H9 (cell line): ENCODE measurements at regions not wholly inside any gene's neighbourhood (a gene's known extent, or its start where the extent isn't known, plus 50 kb on each side); places are given as distances from the start of the nearest gene placed in this dataset.
A peak's percentile ranks its signal among the peaks of the same experiment; 100 is the strongest.

ENCODE experiments used
- DNase-seq: peaks from one replicate; pipeline ENCODE4 v3.0.0-alpha.2; 2017
- H2AFZ ChIP-seq: one replicate; pipeline ENCODE4 v1.6.1; 2013; ENCODE audit warnings: mild to moderate bottlenecking, low read length, control low read depth, moderate library complexity
- H2AK5ac ChIP-seq: 2 replicates; pipeline ENCODE4 v1.6.1; 2013; ENCODE audit warnings: low read length, control low read depth, mixed read lengths; ENCODE audit not compliant: insufficient read length
- H2BK120ac ChIP-seq: one replicate; pipeline ENCODE4 v1.6.1; 2013; ENCODE audit warnings: low read depth, mild to moderate bottlenecking, low read length, control low read depth, inconsistent platforms; ENCODE audit not compliant: poor library complexity, severe bottlenecking
- H2BK12ac ChIP-seq: 2 replicates; pipeline ENCODE4 v1.6.1; 2013; ENCODE audit warnings: low read length, control low read depth, mixed read lengths, low read depth; ENCODE audit not compliant: insufficient read length
- H2BK15ac ChIP-seq: 2 replicates; pipeline ENCODE4 v1.6.1; 2013; ENCODE audit warnings: low read depth, low read length, control low read depth
- H2BK20ac ChIP-seq: one replicate; pipeline ENCODE4 v1.6.1; 2013; ENCODE audit warnings: low read depth, mild to moderate bottlenecking, low read length, control low read depth, inconsistent platforms; ENCODE audit not compliant: poor library complexity, severe bottlenecking
- H2BK5ac ChIP-seq: 2 replicates; pipeline ENCODE4 v1.6.1; 2013; ENCODE audit warnings: low read length, control low read depth, mixed read lengths; ENCODE audit not compliant: insufficient read length
- H3K14ac ChIP-seq: 2 replicates; pipeline ENCODE4 v1.6.1; 2013; ENCODE audit warnings: low read length, control low read depth; ENCODE audit not compliant: insufficient read depth
- H3K18ac ChIP-seq: 2 replicates; pipeline ENCODE4 v1.6.1; 2013; ENCODE audit warnings: low read depth, mild to moderate bottlenecking, mixed read lengths, low read length, control low read depth; ENCODE audit not compliant: insufficient read length
- H3K23ac ChIP-seq: 2 replicates; pipeline ENCODE4 v1.6.1; 2013; ENCODE audit warnings: low read length, control low read depth, mixed read lengths, low read depth; ENCODE audit not compliant: insufficient read length
- H3K23me2 ChIP-seq: 2 replicates; pipeline ENCODE4 v1.6.1; 2013; ENCODE audit warnings: low read depth, mild to moderate bottlenecking, mixed read lengths, low read length, control low read depth; ENCODE audit not compliant: insufficient read length, poor library complexity, severe bottlenecking
- H3K27ac ChIP-seq: 2 replicates; pipeline ENCODE4 v1.5.1; 2013; ENCODE audit warnings: low read length, control low read depth, mixed read lengths, low read depth; ENCODE audit not compliant: insufficient read length
- H3K27me3 ChIP-seq: 2 replicates; pipeline ENCODE4 v1.6.1; 2013; ENCODE audit warnings: low read length, control low read depth, inconsistent platforms; ENCODE audit not compliant: insufficient read depth
- H3K4ac ChIP-seq: 2 replicates; pipeline ENCODE4 v1.6.1; 2013; ENCODE audit warnings: low read depth, mild to moderate bottlenecking, control low read depth, inconsistent platforms, low read length, moderate library complexity
- H3K4me1 ChIP-seq: 2 replicates; pipeline ENCODE4 v1.6.1; 2013; ENCODE audit warnings: low read length, control low read depth, inconsistent platforms; ENCODE audit not compliant: insufficient read depth
- H3K4me2 ChIP-seq: 2 replicates; pipeline ENCODE4 v1.6.1; 2013; ENCODE audit warnings: low read length, control low read depth, mixed read lengths; ENCODE audit not compliant: insufficient read length, insufficient read depth
- H3K56ac ChIP-seq: 2 replicates; pipeline ENCODE4 v1.6.1; 2013; ENCODE audit warnings: low read depth, mild to moderate bottlenecking, mixed read lengths, low read length, control low read depth; ENCODE audit not compliant: insufficient read length
- H3K79me1 ChIP-seq: 2 replicates; pipeline ENCODE4 v1.6.1; 2013; ENCODE audit warnings: low read depth, mild to moderate bottlenecking, moderate library complexity, low read length, control low read depth, inconsistent platforms; ENCODE audit not compliant: insufficient read depth, poor library complexity, severe bottlenecking
- H3K79me2 ChIP-seq: 2 replicates; pipeline ENCODE4 v1.6.1; 2013; ENCODE audit warnings: low read length, control low read depth, inconsistent platforms; ENCODE audit not compliant: insufficient read depth
- H3K9ac ChIP-seq: 2 replicates; pipeline ENCODE4 v1.6.1; 2013; ENCODE audit warnings: low read length, control low read depth, mixed read lengths; ENCODE audit not compliant: insufficient read length; ENCODE audit errors: extremely low read depth
- H3K9me3 ChIP-seq: one replicate; pipeline ENCODE4 v1.6.1; 2013; ENCODE audit warnings: low read depth, low read length, inconsistent platforms; ENCODE audit not compliant: control insufficient read depth
- H3T11ph ChIP-seq: one replicate; pipeline ENCODE4 v1.6.1; 2013; ENCODE audit warnings: mild to moderate bottlenecking, low read length, control low read depth, inconsistent platforms
- H4K20me1 ChIP-seq: one replicate; pipeline ENCODE4 v1.6.1; 2013; ENCODE audit not compliant: control insufficient read depth, insufficient read length, insufficient read depth
- H4K5ac ChIP-seq: 2 replicates; pipeline ENCODE4 v1.6.1; 2013; ENCODE audit warnings: low read depth, mild to moderate bottlenecking, mixed read lengths, low read length, control low read depth; ENCODE audit not compliant: insufficient read length
- H4K8ac ChIP-seq: replicated peaks from 2 replicates; pipeline ENCODE4 v1.6.1; 2013; ENCODE audit warnings: low read length, control low read depth, mixed read lengths, low read depth; ENCODE audit not compliant: insufficient read length
- H4K91ac ChIP-seq: 2 replicates; pipeline ENCODE4 v1.6.1; 2013; ENCODE audit warnings: low read depth, mild to moderate bottlenecking, moderate library complexity, mixed read lengths, low read length, control low read depth; ENCODE audit not compliant: insufficient read length
- H3K27ac Mint-ChIP-seq, 3 experiments: 2 replicates in 2 of 3; 3 replicates in 1 of 3; pipeline ENCODE4 v1.8.0; 2020 to 2021; ENCODE audit warnings: mixed read lengths in 3 of 3, mild to moderate bottlenecking in 1 of 3, moderate library complexity in 1 of 3
- H3K27me3 Mint-ChIP-seq: 2 replicates; pipeline ENCODE4 v1.8.0; 2021; ENCODE audit warnings: low read depth, mild to moderate bottlenecking, moderate library complexity, mixed read lengths
- H3K36me3 Mint-ChIP-seq, 3 experiments: 2 replicates in 2 of 3; 3 replicates in 1 of 3; pipeline ENCODE4 v1.8.0; 2020 to 2021; ENCODE audit warnings: low read depth in 3 of 3, mixed read lengths in 3 of 3; ENCODE audit not compliant: insufficient read depth in 1 of 3
- H3K4me1 Mint-ChIP-seq, 2 experiments: 2 replicates each; pipeline ENCODE4 v1.8.0; 2020; ENCODE audit warnings: mixed read lengths in 2 of 2
- H3K4me3 Mint-ChIP-seq, 2 experiments: 2 replicates in 1 of 2; 3 replicates in 1 of 2; pipeline ENCODE4 v1.8.0; 2020 to 2021; ENCODE audit warnings: mild to moderate bottlenecking in 2 of 2, mixed read lengths in 2 of 2, moderate library complexity in 1 of 2
- H3K9me3 Mint-ChIP-seq, 2 experiments: 2 replicates in 1 of 2; 3 replicates in 1 of 2; pipeline ENCODE4 v1.8.0; 2020; ENCODE audit warnings: mild to moderate bottlenecking in 2 of 2, mixed read lengths in 2 of 2, moderate library complexity in 1 of 2
- WGBS: extraction: QIAGEN DNeasy Blood & Tissue Kit; methylation state at CpG from one replicate; pipeline ENCODE4 v1.1.7; 2013; ENCODE audit warnings: missing lambda C conversion rate, low lambda C conversion rate, mixed read lengths; ENCODE audit not compliant: insufficient read length; ENCODE audit errors: extremely low coverage; 5-methylcytosine and 5-hydroxymethylcytosine counted together
- TF ChIP-seq, protein P1 (sequence below): fragments of 200-600 bp; sonication (generic); conservative IDR thresholded peaks from 3 replicates; pipeline ENCODE4 v1.8.0; 2021; ENCODE audit warnings: antibody characterized with exemption, mild to moderate bottlenecking

DNA sequence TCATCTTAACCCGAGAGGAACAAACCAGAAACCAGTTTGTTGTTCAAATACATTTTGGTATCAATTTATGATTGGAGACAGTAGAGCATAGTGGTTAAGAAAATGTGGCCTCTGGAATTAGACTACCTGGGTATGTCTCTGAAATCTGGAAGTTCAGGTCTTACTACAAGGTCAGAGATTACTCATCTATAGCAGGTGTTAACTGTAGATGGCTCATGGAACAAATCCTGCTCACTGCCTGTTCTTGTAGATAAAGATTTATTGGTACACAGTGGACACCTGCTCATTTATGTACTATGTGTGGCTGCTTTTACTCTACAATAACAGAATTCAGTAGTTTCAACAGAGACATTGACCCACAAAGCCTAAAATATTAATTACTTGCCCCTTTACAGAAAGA, 413.3 kb downstream of the CNTN6 start:
- no peak overlapping the region for H3K9ac ChIP-seq
- no peak overlapping the region for H3K14ac ChIP-seq
- no peak overlapping the region for H3K27ac ChIP-seq
- no peak overlapping the region for H2AK5ac ChIP-seq
- no peak overlapping the region for H2AFZ ChIP-seq
- no peak for DNase-seq
- no peak overlapping the region for H4K91ac ChIP-seq
- H3K4me1 ChIP-seq = no peaks in the 10 kb centered on the region; the same call in 1 of the 2 replicates
- Mint-ChIP-seq H3K27me3 (no peaks in the 10 kb centered on the region), H3K9me3 (no peaks in the 10 kb centered on the region), H3K27ac (peak overlapping the region in 2 of 3 experiments; percentile 56 to 69; a peak in 3 of 7 replicates), H3K4me1 (peaks cover 50 to 59% of the 10 kb centered on the region in 2 experiments), H3K4me3 (no peak overlapping the region; a peak in 1 of 5 replicates), H3K36me3 (no peaks in the 10 kb centered on the region; a peak in 1 of 7 replicates)
- no CpG with 5 or more reads among the region's 1 CpG for WGBS
- no peak overlapping the region for H3K18ac ChIP-seq
- no peak overlapping the region for H3K4me2 ChIP-seq
- no peak overlapping the region for H2BK15ac ChIP-seq
- no peak overlapping the region for H3K56ac ChIP-seq
- H4K20me1 ChIP-seq = no peaks in the 10 kb centered on the region
- H3K79me1 ChIP-seq = no peaks in the 10 kb centered on the region
- H3K9me3 ChIP-seq = no peaks in the 10 kb centered on the region
- H4K5ac ChIP-seq = no peak overlapping the region
- no peak overlapping the region for H3K4ac ChIP-seq
- H3K23me2 ChIP-seq = no peaks in the 10 kb centered on the region
- no peak overlapping the region for H2BK5ac ChIP-seq
- H3K27me3 ChIP-seq = no peaks in the 10 kb centered on the region
- no peak overlapping the region for H2BK12ac ChIP-seq
- no peak overlapping the region for H4K8ac ChIP-seq
- H3K79me2 ChIP-seq = no peaks in the 10 kb centered on the region
- no peak overlapping the region for H3T11ph ChIP-seq
- no peak overlapping the region for H2BK120ac ChIP-seq
- no peak overlapping the region for H3K23ac ChIP-seq
- TF ChIP-seq, protein P1, sequence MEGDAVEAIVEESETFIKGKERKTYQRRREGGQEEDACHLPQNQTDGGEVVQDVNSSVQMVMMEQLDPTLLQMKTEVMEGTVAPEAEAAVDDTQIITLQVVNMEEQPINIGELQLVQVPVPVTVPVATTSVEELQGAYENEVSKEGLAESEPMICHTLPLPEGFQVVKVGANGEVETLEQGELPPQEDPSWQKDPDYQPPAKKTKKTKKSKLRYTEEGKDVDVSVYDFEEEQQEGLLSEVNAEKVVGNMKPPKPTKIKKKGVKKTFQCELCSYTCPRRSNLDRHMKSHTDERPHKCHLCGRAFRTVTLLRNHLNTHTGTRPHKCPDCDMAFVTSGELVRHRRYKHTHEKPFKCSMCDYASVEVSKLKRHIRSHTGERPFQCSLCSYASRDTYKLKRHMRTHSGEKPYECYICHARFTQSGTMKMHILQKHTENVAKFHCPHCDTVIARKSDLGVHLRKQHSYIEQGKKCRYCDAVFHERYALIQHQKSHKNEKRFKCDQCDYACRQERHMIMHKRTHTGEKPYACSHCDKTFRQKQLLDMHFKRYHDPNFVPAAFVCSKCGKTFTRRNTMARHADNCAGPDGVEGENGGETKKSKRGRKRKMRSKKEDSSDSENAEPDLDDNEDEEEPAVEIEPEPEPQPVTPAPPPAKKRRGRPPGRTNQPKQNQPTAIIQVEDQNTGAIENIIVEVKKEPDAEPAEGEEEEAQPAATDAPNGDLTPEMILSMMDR = no peak
- no peak overlapping the region for H2BK20ac ChIP-seq
